Esophagus squamous epithelium (tissue), 5 donors: ENCODE measurements at regions not wholly inside any gene's neighbourhood (a gene's known extent, or its start where the extent isn't known, plus 50 kb on each side); places are given as distances from the start of the nearest gene placed in this dataset.
A peak's percentile ranks its signal among the peaks of the same experiment; 100 is the strongest.

ENCODE experiments used
- DNase-seq: peaks from one replicate; lab custom pipeline; 2025; lab: John Stamatoyannopoulos, UW
- H3K27ac ChIP-seq, 4 donors: fragments of 200-600 bp; sonication (generic); one replicate each; pipeline ENCODE4 v1.5.1; 2016 to 2019; ENCODE audit warnings: mild to moderate bottlenecking in 1 of 4
- H3K27me3 ChIP-seq, 4 donors: fragments of 200-600 bp; sonication (generic); 1 replicate in 3 of 4; 2 replicates in 1 of 4; pipeline versions ENCODE4 v1.5.1 to v1.6.0; 2017 to 2021; ENCODE audit warnings: antibody characterized with exemption in 1 of 4
- H3K36me3 ChIP-seq, 3 donors: fragments of 200-600 bp; sonication (generic); one replicate each; pipeline ENCODE4 v1.5.1; 2016 to 2019
- H3K4me1 ChIP-seq, 3 donors: fragments of 200-600 bp; sonication (generic); one replicate each; pipeline ENCODE4 v1.5.1; 2017 to 2019
- H3K4me3 ChIP-seq, 4 donors: fragments of 200-600 bp; sonication (generic); 1 replicate in 3 of 4; 2 replicates in 1 of 4; pipeline ENCODE4 v1.5.1; 2016 to 2019; ENCODE audit warnings: mild to moderate bottlenecking in 2 of 4, moderate library complexity in 1 of 4
- H3K9me3 ChIP-seq, 3 donors: fragments of 200-600 bp; sonication (generic); one replicate each; pipeline ENCODE4 v1.5.1; 2016 to 2019
- CTCF ChIP-seq, 6 experiments: fragments of 450-650 bp in 4 of 6; fragments of 200-600 bp in 2 of 6; sonication (generic) in 2 of 6; IDR thresholded peaks; one replicate each; pipeline ENCODE4 v1.5.1; 2016 to 2019; ENCODE audit warnings: antibody characterized with exemption in 6 of 6, mild to moderate bottlenecking in 4 of 6, moderate library complexity in 4 of 6
- POLR2A ChIP-seq, 4 donors: fragments of 450-650 bp; IDR thresholded peaks; one replicate each; pipeline ENCODE4 v1.6.1; 2017; ENCODE audit warnings: antibody characterized with exemption in 4 of 4, mild to moderate bottlenecking in 4 of 4, moderate library complexity in 3 of 4
- WGBS, 2 donors: methylation state at CpG; one replicate each; pipeline ENCODE4 v1.1.5; 2018; 5-methylcytosine and 5-hydroxymethylcytosine counted together
- intact Hi-C: fragments of 100-400 bp; cut with DNase I; formaldehyde crosslinking; loops from one replicate; pipeline ENCODE4 v1.15.0; 2022
- donor health status: DM: yes; HTN: yes; CAD: no.

GRCh38 chr11:129590030-129590752, 214.5 kb downstream of the BARX2 start:
- no peaks in the 10 kb centered on the region for H3K36me3 ChIP-seq
- H3K4me1 ChIP-seq, result peaks cover 6 to 80% (median 7%) of the 10 kb centered on the region in 3 donors
- H3K9me3 ChIP-seq, result no peaks in the 10 kb centered on the region
- H3K27ac ChIP-seq, result peak overlapping the region in 3 of 4 donors; percentile 64 to 86 (median 74)
- no peaks in the 10 kb centered on the region for H3K27me3 ChIP-seq
- DNase-seq, result no peak
- WGBS, 2 donors, result 49 to 55% methylated on average over 9 to 10 of the region's 10 CpGs
- no peak overlapping the region for H3K4me3 ChIP-seq
- intact Hi-C loops, result no loop called here
- TF ChIP-seq POLR2A (IDR thresholded peaks at IDR 0.05) (no peak), CTCF (IDR thresholded peaks at IDR 0.05) (no peak)

- intact Hi-C loops, result no loop called here
- TF ChIP-seq POLR2A (IDR thresholded peaks at IDR 0.05), result no peak
- TF ChIP-seq CTCF (IDR thresholded peaks at IDR 0.05), result no peak
- no peaks in the 10 kb centered on the region for H3K9me3 ChIP-seq
- no peaks in the 10 kb centered on the region for H3K27me3 ChIP-seq
- no peaks in the 10 kb centered on the region for H3K36me3 ChIP-seq
- H3K27ac ChIP-seq, result peak overlapping the region; percentile 62 to 86 (median 80)
- H3K4me1 ChIP-seq, result peaks cover 6 to 85% (median 7%) of the 10 kb centered on the region in 3 donors
- 52 to 57% methylated on average over 8 to 9 of the region's 9 CpGs for WGBS, 2 donors
- peak overlapping the region in 2 of 4 donors; percentile 1 to 13 for H3K4me3 ChIP-seq
- DNase-seq, result no peak
Observed at GRCh38 chr11:129590753-129591475, 215.3 kb downstream of the BARX2 start.

GRCh38 chr11:129591527-129591926, 215.9 kb downstream of the BARX2 start:
- peak overlapping the region; percentile 62 to 86 (median 80) for H3K27ac ChIP-seq

GRCh38 chr11:129592191-129592590, 216.5 kb downstream of the BARX2 start:
- WGBS, 2 donors, result 86% methylated on average over 8 of the region's 8 CpGs
- H3K27me3 ChIP-seq, result no peaks in the 10 kb centered on the region
- TF ChIP-seq CTCF (IDR thresholded peaks at IDR 0.05), result no peak
- no peak for TF ChIP-seq POLR2A (IDR thresholded peaks at IDR 0.05)
- H3K4me3 ChIP-seq, result peak overlapping the region in 1 of 4 donors; percentile 1
- H3K27ac ChIP-seq, result peak overlapping the region; percentile 62 to 86 (median 80)
- intact Hi-C loops, result no loop called here
- DNase-seq, result no peak
- no peaks in the 10 kb centered on the region for H3K9me3 ChIP-seq
- no peaks in the 10 kb centered on the region for H3K36me3 ChIP-seq
- peaks cover 6 to 76% (median 7%) of the 10 kb centered on the region in 3 donors for H3K4me1 ChIP-seq

More at GRCh38 chr11:129591527-129591926, 215.9 kb downstream of the BARX2 start:
- 57 to 62% methylated on average over 2 of the region's 2 CpGs for WGBS, 2 donors
- Histone ChIP-seq H3K36me3 (no peaks in the 10 kb centered on the region), H3K27me3 (no peaks in the 10 kb centered on the region), H3K4me3 (peak overlapping the region in 2 of 4 donors; percentile 1 to 13), H3K9me3 (no peaks in the 10 kb centered on the region), H3K4me1 (peaks cover 6 to 82% (median 7%) of the 10 kb centered on the region in 3 donors)
- no peak for TF ChIP-seq CTCF (IDR thresholded peaks at IDR 0.05)
- TF ChIP-seq POLR2A (IDR thresholded peaks at IDR 0.05), result no peak
- DNase-seq, result no peak
- intact Hi-C loops, result no loop called here

GRCh38 chr11:129593098-129593497, 217.4 kb downstream of the BARX2 start:
- TF ChIP-seq CTCF (IDR thresholded peaks at IDR 0.05) (no peak), POLR2A (IDR thresholded peaks at IDR 0.05) (no peak)
- Histone ChIP-seq H3K27me3 (no peaks in the 10 kb centered on the region), H3K36me3 (no peaks in the 10 kb centered on the region), H3K4me3 (no peak overlapping the region), H3K27ac (peak overlapping the region; percentile 40 to 86 (median 80)), H3K4me1 (peaks cover 6 to 71% (median 7%) of the 10 kb centered on the region in 3 donors), H3K9me3 (no peaks in the 10 kb centered on the region)
- intact Hi-C loops, result no loop called here
- no peak for DNase-seq
- 51 to 61% methylated on average over 2 of the region's 2 CpGs for WGBS, 2 donors
